Mammary epithelial cell (primary cell): ENCODE measurements at regions not wholly inside any gene's neighbourhood (a gene's known extent, or its start where the extent isn't known, plus 50 kb on each side); places are given as distances from the start of the nearest gene placed in this dataset.

Experiments used
- CTCF ChIP-seq, 2 donors: IDR thresholded peaks in 1 of 2; conservative IDR thresholded peaks in 1 of 2; 2 replicates each; pipeline ENCODE4 v1.5.1; 2011 to 2012; ENCODE audit warnings: inconsistent platforms in 2 of 2, low read length in 2 of 2, mild to moderate bottlenecking in 2 of 2, control low read depth in 1 of 2, low read depth in 1 of 2; ENCODE audit not compliant: insufficient read depth in 1 of 2; ENCODE audit errors: extremely low read depth in 1 of 2
- EZH2 ChIP-seq: IDR thresholded peaks from 2 replicates; pipeline ENCODE4 v1.6.1; 2012; ENCODE audit warnings: low read length, inconsistent platforms, borderline replicate concordance

GRCh38 chr7:17405786-17406185 is 107.3 kb downstream of the AHR start:
- no peak for TF ChIP-seq EZH2
- no peak for TF ChIP-seq CTCF (conservative IDR thresholded peaks at IDR 0.05 in 1 of 2, IDR thresholded peaks at IDR 0.05 in 1 of 2; ENCODE audit: extremely low read depth in 1 of 2, insufficient read depth in 1 of 2, low read depth in 1 of 2, low read length in 2 of 2)
